Activated CD4-positive, CD25-positive, alpha-beta regulatory T cell treated with anti-CD3 and anti-CD28 coated beads, Interleukin-2, amount 50 U/mL, for 16 hours (primary cell): ENCODE measurements at regions not wholly inside any gene's neighbourhood (a gene's known extent, or its start where the extent isn't known, plus 50 kb on each side); places are given as distances from the start of the nearest gene placed in this dataset.

Experiments used
- DNase-seq: peaks from one replicate; pipeline ENCODE4 v3.0.0-alpha.2; 2020; ENCODE audit warnings: low read depth, low spot score

DNA sequence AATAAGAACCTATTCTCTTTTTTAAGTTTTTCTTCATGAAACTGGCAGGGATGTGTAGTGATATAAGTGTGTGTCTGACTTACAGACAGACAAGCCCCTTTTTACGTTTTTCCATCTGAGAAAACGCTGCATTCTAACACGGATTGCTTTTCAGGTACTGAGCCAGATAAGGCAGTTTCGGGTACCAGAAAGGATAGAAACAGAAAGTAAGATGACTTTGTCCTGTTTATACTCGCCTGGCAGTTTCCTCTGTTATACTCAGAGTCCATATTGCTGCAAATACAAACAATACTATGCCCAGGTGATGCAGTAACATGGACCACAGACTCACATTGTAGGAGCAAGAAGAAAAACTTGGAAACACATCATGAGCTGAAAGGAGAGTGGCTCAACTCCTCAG is 2320.6 kb upstream of the AGA start:
- no peak for DNase-seq

DNA sequence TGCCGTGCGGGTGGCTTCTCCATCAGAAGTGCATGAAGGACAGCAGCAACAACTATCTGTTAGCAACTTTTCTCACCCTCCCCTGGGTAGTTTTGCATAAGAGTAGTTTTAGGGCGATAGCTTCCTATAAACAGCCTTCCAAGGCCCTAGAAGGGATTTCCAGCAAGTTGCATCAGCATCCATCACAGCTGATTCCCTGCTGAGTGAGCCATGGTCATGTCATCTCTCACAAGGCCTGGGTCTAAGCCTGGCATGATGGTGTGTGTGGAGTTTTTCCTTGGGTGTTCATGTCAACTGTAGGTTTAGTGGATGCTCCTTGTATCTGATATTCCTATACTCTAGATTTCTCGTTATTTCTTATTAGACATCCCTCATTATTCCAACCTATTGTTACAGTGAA is 2324.7 kb upstream of the AGA start:
- no peak for DNase-seq

DNA sequence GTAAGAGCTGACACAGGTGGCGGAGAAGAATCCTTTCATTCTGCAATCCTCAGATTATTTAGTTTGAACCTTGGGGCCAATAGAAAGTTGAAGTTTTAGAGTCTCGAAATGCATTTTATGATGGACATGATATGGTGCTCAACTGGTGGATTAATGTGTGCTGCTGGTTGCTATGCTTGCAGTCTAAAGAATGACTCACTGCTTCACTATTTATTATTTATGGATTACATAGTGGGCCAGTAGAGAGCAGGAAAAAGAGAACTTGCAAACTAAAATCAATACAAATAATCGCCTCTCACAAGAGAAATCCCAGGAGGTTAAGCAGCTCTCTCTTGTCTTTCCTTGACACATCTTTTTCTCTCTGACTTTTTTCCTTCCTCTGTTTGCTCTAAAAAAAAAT is 2326.8 kb upstream of the AGA start:
- no peak for DNase-seq

DNA sequence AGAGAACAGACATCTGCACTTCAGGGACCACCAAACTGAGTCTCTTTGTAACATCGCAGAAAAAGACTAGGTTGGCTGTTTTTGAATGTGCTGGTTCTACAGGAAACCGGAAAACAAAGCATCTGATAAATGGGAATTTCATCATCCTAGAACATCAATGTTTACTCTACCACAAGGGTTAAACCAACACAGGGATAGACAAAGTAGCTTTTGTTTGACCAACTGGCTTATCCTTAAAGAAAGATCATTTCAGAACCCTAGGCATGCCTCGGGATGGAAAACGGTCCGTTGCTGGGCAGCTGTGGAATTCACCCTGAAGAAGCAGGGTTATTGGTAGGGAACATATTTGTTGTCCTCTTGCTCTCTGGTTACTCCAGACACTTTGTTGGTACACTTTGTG is 2355.5 kb upstream of the AGA start:
- no peak for DNase-seq

DNA sequence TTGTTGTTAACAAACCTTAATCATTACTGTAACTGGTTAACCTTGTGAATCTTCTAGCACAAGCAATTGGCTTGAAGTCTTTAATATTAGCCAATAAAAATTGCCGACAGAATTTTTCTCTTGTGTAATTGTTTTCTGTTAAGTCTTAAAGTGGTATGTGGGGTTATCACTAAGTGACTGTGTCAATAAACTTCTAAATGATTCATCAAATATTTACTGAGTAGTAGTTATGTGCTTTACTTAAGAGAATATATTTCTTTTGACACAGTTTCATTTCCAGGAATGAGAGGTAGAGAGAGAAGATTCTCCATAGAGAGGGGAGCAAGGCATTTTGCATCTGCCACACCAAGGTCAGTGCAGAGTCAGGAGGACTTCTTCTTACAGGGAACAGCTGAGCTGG is 2361.6 kb upstream of the AGA start:
- no peak for DNase-seq

DNA sequence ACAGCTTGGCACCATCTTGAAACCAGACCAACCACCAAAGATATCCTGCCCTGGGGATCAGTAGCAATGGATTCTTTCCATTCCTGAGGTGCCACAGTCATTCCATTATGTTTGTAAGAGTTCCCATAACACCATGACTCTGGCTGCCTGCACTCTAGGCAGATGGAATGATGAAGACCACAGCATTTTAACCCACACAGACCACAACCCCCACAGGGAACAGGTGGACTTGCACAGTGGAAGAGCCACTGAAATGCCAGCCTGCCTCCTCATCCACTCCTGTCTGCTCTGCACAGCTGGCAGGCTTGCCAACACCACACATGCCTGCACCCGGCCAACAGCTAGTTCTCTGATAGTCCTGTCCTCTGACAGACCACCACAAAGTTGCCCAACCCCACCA is 2362.2 kb upstream of the AGA start:
- DNase-seq: no peak

DNA sequence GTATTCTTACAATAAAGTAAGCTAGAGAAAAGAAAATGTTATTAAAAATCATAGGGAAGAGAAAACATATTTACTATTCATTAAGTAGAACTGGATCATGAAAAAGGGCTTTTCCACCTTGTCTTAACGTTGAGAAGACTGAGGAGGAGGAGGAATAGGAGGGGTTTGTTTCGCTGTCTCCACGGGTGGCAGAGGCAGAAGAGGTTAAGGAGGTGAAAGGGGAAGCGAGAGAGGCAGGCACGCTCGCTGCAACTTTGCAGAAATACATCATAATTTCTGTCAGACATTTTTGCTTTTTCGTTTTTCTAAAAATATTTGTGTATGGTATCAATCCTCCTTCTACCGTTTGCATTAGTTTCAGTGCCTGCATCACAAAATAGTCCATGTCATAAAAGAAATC is 2375.1 kb upstream of the AGA start:
- DNase-seq: no peak

DNA sequence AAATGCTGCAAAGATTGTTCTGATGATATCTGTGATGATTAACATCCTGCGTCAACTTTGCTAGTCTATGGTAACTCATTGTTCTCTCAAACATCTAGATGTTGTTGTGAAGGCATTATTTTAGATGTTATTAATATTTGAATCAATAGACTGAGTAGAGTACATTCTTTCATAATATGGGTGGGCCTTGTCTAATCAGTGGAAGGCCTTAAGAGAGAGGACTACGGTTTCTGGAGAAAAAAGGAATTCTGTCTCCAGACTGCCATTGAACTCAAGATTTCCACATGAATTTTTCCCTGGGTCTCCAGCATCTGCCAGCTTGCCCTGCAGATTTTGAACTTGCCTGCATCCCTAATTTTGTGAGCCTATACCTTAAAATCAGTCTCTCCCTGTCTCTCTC is 2381.1 kb upstream of the AGA start:
- no peak for DNase-seq

DNA sequence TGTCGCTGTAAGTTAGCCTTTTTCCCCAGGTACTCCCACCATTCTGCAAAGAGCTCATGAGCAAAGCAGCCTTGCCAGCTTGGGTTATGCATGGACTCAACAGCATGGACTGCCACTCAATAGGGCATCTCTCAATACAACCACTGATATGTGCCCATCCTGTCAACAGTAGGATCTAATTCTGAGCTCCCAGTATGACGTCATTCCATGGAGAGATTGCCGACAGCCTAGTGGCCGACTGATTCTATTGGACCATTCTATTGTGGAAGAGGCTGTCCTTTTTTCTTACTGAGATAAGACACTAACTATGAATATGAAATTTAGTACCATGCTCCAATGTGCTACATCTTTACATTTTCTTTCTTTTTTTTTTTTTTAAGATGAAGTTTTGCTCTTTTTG is 2389.0 kb upstream of the AGA start:
- DNase-seq: no peak

DNA sequence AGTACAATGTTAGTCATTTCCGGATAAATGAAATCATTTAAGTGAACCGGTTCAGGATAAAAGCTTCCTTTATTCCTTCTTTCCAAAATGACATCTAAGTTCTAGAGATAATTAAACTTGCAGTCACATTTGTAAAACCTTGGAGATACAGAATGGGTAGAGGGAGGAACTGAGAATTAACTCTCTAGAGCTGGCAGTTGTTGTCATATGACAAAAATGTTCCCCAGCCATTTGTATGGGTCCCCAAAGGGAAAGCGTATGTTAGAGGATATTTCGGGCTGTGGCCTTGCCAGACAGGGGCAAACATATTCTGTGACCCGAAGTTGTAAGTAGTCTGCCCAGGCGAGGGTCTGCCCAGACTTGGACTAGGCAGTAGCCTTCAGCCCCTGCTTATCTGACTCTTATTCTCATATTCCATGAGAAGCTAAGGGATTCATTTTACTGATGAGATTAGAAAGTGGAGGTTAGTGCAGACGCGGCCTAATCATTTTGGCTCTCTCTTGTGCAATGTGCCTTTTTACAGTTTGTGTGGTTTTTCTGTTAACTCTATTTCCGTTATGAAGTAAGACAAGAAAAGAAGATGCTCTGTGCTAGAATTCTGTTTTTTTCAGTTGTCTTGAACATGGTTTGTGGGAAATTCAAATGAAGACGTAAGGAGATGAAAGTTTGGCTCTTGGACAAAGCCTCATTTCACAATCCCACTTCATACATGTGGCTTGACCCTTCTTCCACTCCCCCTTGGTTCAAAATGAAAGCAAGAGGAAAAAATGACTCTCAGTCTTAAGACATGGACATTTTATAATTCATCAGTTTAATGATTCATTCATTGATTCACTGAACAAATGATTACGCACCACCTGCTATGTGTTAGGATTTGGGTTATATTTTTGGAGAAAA is 2394.2 kb upstream of the AGA start:
- no peak for DNase-seq

DNA sequence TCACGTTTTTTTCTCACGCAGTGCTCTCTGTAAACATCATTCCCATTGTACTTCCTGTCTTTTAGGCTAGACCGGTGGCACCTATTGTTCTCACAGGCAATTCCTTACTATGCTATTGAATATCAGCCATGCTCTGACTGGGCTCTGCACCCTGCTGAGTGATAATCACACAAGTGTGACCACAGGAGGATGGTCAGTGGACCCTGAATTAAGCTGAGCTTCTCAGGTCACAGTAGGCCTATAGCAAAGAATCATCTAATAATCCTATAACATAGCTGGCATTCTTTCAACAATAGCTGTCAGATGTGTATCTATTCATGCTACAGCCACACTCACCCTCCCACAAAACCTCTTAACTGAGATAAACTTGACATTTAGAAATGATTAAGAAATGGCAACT is 2399.8 kb upstream of the TENM3 start:
- no peak for DNase-seq

DNA sequence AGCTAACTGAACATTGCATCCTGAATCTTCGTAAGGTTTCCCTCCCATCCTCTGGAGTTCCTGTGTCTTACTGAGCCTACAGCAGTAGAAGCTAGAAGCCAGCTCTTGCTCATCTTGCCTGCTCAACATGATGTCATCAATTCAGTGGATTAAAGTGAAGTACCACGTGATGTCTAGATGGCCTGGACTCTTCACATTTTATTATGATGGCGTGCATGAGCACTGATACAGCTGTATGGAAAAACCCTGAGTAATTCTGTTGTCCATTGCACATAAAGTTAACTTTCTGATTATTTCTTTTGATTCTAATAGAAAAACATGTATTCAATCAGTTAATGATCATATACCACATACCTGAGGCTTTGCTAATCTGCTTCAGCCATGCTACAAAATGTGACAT is 2387.7 kb upstream of the TENM3 start:
- DNase-seq: no peak

DNA sequence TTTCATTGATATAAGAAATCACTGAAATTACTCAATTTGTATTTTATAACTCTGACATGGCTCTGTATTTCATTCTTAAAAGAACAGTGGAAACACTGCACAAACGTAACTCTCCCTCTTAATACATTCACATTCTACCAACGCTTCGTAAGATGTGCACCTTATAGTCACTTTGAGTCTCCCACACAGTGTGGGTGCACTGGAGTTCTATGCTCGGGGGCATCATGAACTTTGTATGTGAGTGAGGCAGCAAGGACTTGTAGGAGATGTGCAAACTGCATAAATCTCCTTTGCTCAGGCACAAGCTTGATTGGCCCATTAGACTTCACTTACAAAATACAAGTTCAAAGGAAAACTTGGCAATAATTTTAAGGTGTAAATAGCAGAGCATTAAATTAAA is 2385.0 kb upstream of the TENM3 start:
- no peak for DNase-seq

DNA sequence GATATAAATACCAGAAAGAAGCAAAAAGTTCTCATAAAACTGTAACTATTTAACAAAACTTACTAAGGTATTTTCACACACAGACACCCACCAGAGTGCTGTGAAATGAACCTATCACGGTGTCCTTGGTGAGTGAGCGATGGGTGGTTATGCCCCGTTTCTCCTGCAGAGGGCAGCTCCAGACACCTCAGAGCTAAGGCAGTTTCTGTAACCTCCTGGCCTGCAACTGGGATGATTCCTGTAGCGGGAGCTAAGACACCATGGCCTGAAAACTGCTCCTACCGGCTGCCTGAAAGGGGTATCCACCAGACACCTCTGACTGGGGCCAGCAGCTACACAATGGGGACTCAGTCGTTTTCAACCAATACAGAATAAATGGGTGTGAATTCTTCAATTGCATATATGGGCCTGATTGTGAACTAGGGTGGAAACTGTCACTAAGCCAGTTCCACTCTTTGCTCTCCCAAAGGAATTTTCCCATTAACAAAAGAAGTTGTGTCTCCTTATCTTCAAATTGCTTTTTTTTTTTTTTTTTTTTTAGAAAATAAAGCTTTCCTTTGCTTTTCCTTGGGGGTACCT is 2375.8 kb upstream of the TENM3 start:
- DNase-seq: no peak

DNA sequence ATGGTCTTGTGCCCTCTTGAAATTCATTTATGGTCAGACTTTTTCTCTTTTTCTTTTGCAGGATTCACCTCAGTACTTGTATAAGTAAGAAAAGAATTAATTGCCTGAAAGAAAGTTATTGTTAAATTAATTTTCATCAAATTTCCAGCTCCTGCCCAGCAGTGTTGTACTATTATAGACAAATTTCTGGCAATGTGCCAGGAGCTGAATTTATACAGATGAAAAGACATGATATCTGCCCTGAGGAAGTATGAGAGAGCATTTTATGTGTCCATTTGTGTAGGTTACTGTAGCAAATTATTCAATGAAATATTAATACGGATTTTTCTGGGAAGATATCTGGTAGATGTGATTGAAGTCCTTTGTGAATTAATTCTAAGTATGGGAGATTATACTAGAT is 2371.5 kb upstream of the TENM3 start:
- DNase-seq: no peak

DNA sequence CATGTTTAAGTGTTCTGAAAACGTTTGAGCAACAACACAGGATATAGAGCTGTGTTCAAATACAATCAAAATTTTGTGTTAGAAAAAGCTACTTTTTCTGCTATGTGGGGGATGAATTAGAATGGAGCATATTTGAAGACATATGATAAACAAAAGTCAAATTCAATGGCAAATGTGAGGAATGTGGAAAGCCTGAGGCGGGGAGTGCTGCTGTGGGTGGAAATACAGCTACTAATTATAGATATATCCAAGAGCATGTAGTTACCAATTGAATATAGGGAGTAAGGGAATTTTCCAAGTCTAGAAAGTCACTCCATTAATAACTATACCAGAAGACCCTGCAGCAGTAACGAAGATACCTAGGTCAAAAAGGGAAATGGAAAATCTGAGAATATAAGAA is 2370.4 kb upstream of the TENM3 start:
- DNase-seq: no peak

DNA sequence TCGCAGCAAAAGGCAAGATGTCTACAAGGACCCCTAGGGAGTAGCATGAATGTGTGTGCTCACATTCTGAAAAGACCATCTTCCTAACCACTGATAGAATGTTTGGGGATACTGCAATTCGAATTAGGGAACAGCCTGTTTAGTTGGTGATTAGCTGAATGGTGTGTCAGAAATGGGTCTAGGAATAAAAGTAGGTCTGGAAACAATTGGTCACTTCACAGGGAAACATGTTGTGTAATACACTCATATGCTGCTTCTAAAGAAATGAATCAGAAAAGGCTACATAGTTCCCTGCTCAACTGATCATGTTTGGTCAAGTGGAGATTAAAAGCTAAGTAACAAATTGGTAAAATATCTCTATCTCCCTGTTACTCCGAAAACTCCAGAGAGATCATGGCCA is 2362.4 kb upstream of the TENM3 start:
- DNase-seq: no peak

DNA sequence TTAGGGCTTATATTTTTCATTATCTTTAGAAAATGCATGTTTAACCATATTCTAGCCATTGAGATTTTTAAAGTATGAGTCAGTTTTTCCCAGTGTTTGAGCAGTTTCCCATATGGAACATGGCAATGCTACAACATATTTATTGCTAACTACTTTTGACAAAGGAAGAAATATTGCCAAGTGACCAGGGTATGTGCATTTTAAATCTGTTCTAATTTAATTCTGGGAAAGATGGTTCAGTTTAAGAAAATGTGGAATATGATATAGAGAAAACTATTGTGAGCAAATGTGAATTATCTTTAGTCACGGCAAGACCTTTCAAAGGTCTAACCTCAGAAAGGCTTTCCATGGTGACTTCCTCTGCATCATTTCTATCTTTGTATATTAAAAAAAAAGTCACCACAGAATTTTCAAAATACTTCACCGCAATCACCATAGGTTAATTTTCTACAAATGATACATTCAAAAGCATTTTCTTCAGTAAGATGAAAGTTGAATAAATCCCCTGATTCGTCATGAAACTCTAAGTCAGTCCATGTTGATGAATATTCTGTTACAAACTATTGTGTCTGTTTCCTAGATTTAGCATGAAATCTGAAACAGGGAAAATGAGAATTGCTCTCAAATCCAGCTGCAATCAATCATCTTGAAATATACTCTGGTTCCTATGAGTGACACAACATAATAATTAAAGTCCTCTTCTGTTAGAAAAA is 2349.0 kb upstream of the TENM3 start:
- no peak for DNase-seq

DNA sequence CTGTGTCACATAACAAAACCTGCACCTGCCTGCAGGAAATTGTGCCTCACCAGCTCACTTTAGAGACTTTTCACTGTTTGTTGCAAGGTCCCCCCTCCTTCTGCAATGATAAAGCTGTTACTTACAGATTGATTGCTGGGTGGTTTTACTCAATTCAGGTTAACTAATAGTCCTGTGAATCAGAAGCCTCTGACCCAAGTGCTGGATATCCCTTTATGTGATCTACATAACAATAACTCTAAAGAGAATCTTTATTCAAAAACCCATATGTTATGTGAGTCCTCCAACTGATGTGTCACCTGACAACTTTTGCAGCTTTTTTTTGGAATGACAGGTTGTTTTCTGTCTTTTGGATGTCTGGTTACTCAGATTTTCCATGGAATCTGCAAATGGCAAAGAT is 2323.6 kb upstream of the TENM3 start:
- DNase-seq: no peak

DNA sequence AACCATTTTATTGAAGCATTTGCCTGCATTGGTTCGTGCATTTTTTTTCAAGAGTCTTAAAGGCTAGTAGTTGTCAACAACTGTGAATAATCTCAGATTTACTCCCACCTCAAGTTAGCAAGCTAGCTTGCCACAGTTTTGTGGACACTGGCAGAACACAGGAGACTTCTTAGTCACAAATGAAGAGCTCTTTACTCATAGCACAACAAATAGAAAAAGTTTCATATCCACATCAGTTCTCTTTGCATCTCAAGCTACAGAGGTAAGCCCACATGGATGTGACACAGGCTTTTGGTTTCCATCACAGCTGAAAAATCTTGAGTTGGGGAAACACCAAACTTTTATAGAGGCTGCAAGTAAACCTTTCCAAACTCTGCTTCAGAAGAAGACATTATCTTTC is 2315.7 kb upstream of the TENM3 start:
- no peak for DNase-seq

DNA sequence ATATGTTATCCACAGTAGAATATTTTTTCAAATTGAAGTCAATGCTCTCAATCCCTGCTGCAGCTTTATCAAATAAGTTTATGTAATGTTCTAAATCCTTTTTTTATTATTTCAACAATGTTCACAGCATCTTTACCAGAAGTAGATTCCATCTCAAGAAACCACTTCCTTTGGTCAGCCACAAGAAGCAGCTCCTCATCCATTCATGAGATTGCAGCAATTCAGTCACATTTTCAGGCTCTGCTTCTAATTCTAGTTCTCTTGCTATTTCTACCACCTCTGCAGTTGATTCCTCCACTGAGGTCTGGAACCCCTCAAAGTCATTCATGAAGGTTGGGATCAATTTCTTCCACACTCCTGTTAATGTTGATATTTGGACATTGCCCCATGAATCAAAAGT is 2301.3 kb upstream of the TENM3 start:
- DNase-seq: no peak

DNA sequence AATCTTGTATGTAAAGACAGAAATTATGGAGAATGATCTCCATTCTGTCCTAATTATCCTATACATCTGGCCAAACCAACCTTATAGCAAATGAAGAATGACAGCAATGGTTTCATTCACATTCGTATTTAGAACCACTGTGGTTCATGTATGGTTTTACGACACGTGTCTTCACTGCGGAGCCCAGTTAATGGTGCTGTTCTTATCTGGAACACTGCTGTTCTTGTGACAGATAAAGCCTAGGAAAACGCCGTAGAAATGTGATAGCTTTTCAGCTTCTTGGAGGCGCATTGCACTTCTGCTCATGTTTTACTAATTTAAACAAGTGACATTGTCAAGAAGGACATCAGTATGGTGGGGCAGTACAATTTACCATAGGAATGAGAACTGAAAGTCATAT is 2266.4 kb upstream of the TENM3 start:
- no peak for DNase-seq

DNA sequence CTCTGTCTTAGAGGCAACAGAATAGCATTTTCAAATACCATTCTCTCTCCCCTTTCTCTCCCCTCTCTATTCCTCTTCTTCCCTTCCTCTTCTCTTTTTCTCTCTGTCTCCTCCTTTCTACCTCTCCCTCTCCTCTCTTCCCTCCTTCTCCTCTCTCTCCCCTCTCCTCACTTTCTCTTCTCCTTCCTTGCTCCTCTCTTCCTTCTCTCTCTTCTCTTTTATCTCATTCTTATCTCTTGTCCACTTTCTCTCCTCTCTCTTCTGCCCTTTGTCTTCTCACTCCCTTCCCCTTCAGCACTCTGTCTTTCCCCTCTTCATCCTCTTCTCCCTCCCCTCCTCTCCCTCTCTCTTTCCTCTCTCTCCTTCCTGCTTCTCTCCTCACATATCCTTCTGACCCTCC is 2265.8 kb upstream of the TENM3 start:
- no peak for DNase-seq
